Lower lobe of right lung (tissue), 2 donors: ENCODE measurements at regions not wholly inside any gene's neighbourhood (a gene's known extent, or its start where the extent isn't known, plus 50 kb on each side); places are given as distances from the start of the nearest gene placed in this dataset.

Experiments
- ATAC-seq, 2 donors: fragments of 200-7000 bp; cut with Tn5 transposase; one replicate each; pipeline ENCODE4 v1.9.1; 2020 to 2022; ENCODE audit warnings: mild to moderate bottlenecking in 2 of 2, moderate library complexity in 2 of 2
- DNase-seq: peaks from one replicate; pipeline ENCODE4 v3.0.0-alpha.2; 2020
- H3K27ac ChIP-seq: fragments of 200-600 bp; one replicate; pipeline ENCODE4 v1.8.0; 2022
- H3K27me3 ChIP-seq: fragments of 200-600 bp; one replicate; pipeline ENCODE4 v1.8.0; 2022; ENCODE audit warnings: low read depth
- H3K36me3 ChIP-seq: fragments of 200-600 bp; one replicate; pipeline ENCODE4 v1.8.0; 2022; ENCODE audit warnings: mild to moderate bottlenecking
- H3K4me1 ChIP-seq: fragments of 200-600 bp; one replicate; pipeline ENCODE4 v1.8.0; 2022
- H3K4me3 ChIP-seq: fragments of 200-600 bp; one replicate; pipeline ENCODE4 v1.8.0; 2022; ENCODE audit warnings: mild to moderate bottlenecking
- H3K9me3 ChIP-seq: fragments of 200-600 bp; one replicate; pipeline ENCODE4 v1.8.0; 2022
- intact Hi-C: fragments of 100-400 bp; cut with DNase I; formaldehyde crosslinking; loops from one replicate; pipeline ENCODE4 v1.11.0; 2022
- TF ChIP-seq, protein P1 (sequence below): fragments of 200-600 bp; IDR thresholded peaks from one replicate; pipeline ENCODE4 v1.8.0; 2022; ENCODE audit warnings: antibody characterized with exemption, mild to moderate bottlenecking
- donor health status: DM: no; HTN: yes; CAD: no; lungs with severe emphysema.

DNA sequence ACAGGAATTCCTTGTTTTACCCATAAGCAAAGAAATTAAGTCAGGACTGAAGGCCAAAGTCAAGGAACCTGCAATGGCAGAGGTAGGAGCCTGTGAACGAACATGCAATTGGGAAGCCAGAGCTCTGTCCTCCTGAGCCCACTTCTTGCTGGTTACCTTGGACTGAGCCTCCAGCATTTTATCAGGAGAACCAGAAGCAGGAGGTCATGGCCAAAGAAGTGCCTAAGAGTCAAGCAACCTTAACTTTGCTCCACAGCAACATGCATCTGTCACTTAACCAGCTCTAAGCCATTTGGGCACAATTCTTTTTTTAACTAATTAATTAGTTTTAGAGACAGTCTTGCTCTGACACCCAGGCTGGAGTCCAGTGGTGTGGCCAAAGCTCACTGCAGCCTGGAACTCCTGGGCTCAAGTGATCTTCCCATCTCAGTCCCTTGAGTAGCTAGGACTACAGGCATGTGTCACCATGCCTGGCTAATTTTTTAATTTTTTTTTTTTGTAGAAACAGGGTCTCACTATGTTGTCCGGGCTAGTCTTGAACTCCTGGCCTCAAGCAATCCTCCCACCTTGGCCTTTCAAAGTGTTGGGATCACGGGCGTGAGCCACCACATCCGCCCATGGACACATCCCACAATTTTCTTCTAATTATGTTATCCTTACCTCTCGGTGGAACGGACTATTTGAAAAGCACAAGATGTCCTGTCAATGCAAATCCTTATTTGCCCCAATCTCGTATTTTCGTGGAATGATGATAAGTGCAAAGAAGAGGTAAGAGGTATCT is 334.2 kb downstream of the CD83 start:
- Histone ChIP-seq H3K4me3 (no peak overlapping the region), H3K27me3 (no peaks in the 10 kb centered on the region), H3K4me1 (no peaks in the 10 kb centered on the region), H3K36me3 (no peaks in the 10 kb centered on the region), H3K27ac (no peak overlapping the region), H3K9me3 (no peaks in the 10 kb centered on the region)
- no peak for ATAC-seq
- intact Hi-C loops: no loop called here
- TF ChIP-seq, protein P1, sequence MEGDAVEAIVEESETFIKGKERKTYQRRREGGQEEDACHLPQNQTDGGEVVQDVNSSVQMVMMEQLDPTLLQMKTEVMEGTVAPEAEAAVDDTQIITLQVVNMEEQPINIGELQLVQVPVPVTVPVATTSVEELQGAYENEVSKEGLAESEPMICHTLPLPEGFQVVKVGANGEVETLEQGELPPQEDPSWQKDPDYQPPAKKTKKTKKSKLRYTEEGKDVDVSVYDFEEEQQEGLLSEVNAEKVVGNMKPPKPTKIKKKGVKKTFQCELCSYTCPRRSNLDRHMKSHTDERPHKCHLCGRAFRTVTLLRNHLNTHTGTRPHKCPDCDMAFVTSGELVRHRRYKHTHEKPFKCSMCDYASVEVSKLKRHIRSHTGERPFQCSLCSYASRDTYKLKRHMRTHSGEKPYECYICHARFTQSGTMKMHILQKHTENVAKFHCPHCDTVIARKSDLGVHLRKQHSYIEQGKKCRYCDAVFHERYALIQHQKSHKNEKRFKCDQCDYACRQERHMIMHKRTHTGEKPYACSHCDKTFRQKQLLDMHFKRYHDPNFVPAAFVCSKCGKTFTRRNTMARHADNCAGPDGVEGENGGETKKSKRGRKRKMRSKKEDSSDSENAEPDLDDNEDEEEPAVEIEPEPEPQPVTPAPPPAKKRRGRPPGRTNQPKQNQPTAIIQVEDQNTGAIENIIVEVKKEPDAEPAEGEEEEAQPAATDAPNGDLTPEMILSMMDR: no peak
- DNase-seq: no peak

DNA sequence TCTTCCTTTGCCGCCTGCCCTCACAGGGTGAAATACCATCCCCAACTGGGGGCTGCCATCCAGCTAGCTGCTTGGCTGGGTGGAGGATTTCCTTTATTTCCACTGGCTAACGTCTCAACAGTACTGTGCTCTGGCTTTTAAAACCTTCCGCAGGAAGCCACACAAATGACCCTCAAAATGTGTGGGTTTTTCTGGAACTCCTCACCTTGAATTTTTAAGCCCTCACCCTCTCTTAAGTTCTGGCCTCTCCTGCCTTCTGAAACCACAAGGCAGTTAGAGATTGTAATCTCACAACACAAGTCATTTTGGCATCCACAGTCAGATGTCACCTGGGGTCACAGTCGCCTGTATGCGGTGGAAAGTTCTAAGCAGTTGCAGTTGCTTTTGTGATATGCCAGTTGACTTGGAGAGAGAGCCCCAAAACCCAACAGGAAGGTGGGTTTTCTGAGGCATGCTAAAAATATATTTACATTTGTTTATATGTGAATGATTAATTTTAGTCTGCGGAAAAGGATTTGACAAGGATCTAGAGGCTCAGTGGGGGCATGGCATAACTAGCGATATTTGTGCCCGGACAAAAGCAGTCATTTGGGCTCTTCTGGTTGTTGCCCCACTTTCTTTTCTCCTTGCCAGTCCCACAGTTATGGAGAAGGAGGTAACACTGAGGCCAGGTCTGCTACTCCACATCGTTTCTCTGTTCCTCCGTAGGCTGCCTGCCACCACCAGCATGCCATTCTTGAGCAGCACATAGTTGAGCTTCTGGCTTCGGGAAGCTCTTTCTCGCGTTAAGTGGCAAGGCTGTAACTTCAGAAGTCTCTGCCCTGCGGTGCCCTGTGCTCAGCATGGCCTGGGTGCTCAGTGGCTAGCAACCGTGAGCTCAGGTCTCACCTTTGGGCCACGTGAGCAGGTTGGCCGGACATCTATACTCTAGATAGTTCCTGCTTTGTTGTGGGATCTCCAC is 335.3 kb downstream of the CD83 start:
- intact Hi-C loops: no loop called here
- no peaks in the 10 kb centered on the region for H3K4me1 ChIP-seq
- H3K36me3 ChIP-seq: no peaks in the 10 kb centered on the region
- ATAC-seq (peak in 1 of 2 donors; percentile 22), DNase-seq (no peak)
- H3K4me3 ChIP-seq: no peak overlapping the region
- TF ChIP-seq, protein P1: no peak
- no peak overlapping the region for H3K27ac ChIP-seq
- H3K27me3 ChIP-seq: no peaks in the 10 kb centered on the region
- H3K9me3 ChIP-seq: no peaks in the 10 kb centered on the region

DNA sequence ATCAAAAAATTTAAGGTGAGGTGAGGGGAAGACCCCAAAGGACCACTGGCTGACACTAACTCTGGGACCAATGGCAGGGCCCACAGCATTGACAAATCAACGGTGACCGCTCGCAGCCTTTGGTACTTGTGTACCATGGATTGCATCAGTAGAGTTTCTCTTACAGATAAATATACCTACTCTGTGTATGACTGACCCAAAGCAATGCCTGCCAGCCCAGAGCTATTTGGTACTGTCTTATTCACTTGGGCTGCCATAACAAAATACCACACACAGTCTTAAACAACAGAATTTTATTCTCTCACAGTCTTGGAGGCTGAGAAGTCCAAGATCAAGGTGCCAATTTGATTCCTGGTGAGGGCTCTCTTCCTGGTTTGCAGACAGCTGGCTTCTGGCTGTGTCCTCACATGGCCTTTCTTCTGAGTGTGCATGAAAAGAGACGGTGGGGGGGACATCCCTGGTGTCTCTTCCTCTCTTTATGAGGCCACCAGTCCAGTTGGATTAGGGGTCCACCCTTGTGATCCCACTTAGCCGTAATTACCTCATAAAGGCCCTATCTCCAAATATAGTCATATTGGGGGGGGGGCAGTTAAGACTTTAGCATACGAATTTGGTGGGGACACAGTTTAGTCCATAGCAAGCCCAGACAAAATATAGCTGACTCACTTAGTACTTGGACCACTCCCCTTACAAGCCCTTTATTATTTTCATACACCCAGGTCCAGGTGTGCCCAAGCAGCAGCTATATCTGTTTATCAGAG is 336.3 kb downstream of the CD83 start:
- no peak for ATAC-seq

DNA sequence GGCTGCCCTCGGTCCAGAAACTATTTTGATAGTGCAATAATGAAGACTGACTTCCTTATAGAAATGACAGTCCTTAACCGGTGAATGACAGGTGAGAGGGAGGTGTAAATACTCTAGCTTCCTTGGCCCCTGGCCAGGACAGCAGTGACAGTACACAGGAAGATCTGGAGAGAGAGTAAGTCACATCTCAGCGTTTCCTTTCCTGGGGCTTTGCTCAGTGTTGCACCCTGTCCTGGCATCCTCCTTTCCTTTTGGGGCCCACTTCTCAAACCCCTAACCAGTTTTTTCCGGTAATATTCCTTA is 336.9 kb downstream of the CD83 start:
- Histone ChIP-seq H3K4me1 (no peaks in the 10 kb centered on the region), H3K4me3 (no peak overlapping the region), H3K36me3 (no peaks in the 10 kb centered on the region), H3K9me3 (no peaks in the 10 kb centered on the region), H3K27me3 (no peaks in the 10 kb centered on the region), H3K27ac (no peak overlapping the region)
- intact Hi-C loops: no loop called here
- ATAC-seq (no peak), DNase-seq (no peak)
- TF ChIP-seq, protein P1: no peak

More for the DNA sequence above, 336.3 kb downstream of the CD83 start:
- intact Hi-C loops: no loop called here
- H3K9me3 ChIP-seq: no peaks in the 10 kb centered on the region
- no peak overlapping the region for H3K27ac ChIP-seq
- DNase-seq: no peak
- H3K36me3 ChIP-seq: no peaks in the 10 kb centered on the region
- no peaks in the 10 kb centered on the region for H3K27me3 ChIP-seq
- no peak overlapping the region for H3K4me3 ChIP-seq
- no peaks in the 10 kb centered on the region for H3K4me1 ChIP-seq
- TF ChIP-seq, protein P1: no peak

DNA sequence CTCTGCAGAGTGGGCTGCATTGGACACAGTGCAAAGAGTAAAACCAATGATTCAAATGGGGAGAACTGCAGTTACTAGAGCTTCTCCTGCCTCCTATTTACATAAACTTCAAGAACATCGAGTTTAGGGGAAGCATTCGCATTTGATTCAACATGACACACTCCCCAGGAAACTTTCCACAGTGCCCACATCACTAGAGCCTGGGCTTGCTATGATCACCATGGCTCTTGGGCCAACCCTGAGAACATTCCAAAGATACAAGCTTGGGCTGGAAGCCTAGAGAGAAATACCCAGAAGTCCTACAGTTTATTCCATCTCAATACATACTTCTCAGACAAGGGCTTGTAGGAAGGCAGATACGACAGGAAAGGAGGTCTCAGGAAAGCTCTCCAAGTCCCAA is 337.9 kb downstream of the CD83 start:
- no peak overlapping the region for H3K27ac ChIP-seq

More for the DNA sequence above, 337.9 kb downstream of the CD83 start:
- Histone ChIP-seq H3K27me3 (no peaks in the 10 kb centered on the region), H3K4me1 (no peaks in the 10 kb centered on the region), H3K4me3 (no peak overlapping the region), H3K36me3 (no peaks in the 10 kb centered on the region), H3K9me3 (no peaks in the 10 kb centered on the region)
- TF ChIP-seq, protein P1: no peak
- intact Hi-C loops: no loop called here
- no peak for ATAC-seq
- DNase-seq: no peak
